Stimulated activated naive CD8-positive, alpha-beta T cell treated with anti-CD3 and anti-CD28 coated beads, Interleukin-15, amount 100 ng/mL, for 72 hours (primary cell): ENCODE measurements at regions not wholly inside any gene's neighbourhood (a gene's known extent, or its start where the extent isn't known, plus 50 kb on each side); places are given as distances from the start of the nearest gene placed in this dataset.
A peak's percentile ranks its signal among the peaks of the same experiment; 100 is the strongest.

Experiments
- ATAC-seq: fragments of 150-1000 bp; cut with Tn5 transposase; 2 replicates; pipeline ENCODE4 v1.10.0; 2021; ENCODE audit warnings: mild to moderate bottlenecking, moderate library complexity
- DNase-seq, 2 donors: peaks; one replicate each; pipeline ENCODE4 v3.0.0; 2021 to 2022
- H3K27ac Mint-ChIP-seq, 2 donors: one replicate each; pipeline ENCODE4 v1.8.0; 2022; ENCODE audit warnings: mild to moderate bottlenecking in 2 of 2, mixed read lengths in 2 of 2, moderate library complexity in 2 of 2
- H3K27me3 Mint-ChIP-seq: one replicate; pipeline ENCODE4 v1.8.0; 2022; ENCODE audit warnings: mixed read lengths
- H3K4me1 Mint-ChIP-seq: one replicate; pipeline ENCODE4 v1.8.0; 2022; ENCODE audit warnings: mild to moderate bottlenecking, mixed read lengths
- H3K4me3 Mint-ChIP-seq, 2 donors: one replicate each; pipeline ENCODE4 v1.8.0; 2022; ENCODE audit warnings: mild to moderate bottlenecking in 2 of 2, mixed read lengths in 2 of 2, moderate library complexity in 1 of 2
- H3K9me3 Mint-ChIP-seq, 2 donors: one replicate each; pipeline ENCODE4 v1.8.0; 2022; ENCODE audit warnings: mixed read lengths in 2 of 2

DNA sequence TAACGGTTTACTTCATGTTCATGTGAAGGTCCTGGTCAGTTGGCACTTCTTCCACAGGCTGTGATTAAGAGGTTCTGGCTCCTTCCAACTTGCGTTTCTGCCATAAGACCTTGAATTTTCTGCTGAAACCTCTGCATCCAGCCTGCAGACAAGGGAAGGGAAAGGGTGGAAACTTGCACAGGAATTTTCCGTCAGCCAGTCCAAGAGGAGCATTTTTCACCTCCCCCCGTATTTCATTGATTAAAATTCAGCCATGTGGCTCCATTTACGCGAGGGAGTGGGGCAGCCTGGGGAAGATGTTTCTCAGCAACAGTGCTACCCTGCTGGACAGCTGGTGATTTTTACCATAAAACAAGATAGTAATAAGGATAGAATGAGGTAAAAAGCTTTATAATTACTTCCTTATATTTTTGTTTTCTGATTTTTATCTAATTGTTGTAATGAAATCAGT is 101.5 kb upstream of the SMIM36 start:
- Mint-ChIP-seq H3K27ac (no peak overlapping the region), H3K4me3 (no peak overlapping the region), H3K9me3 (no peaks in the 10 kb centered on the region), H3K27me3 (peaks cover 8% of the 10 kb centered on the region), H3K4me1 (no peaks in the 10 kb centered on the region)
- ATAC-seq (no peak), DNase-seq (no peak)

DNA sequence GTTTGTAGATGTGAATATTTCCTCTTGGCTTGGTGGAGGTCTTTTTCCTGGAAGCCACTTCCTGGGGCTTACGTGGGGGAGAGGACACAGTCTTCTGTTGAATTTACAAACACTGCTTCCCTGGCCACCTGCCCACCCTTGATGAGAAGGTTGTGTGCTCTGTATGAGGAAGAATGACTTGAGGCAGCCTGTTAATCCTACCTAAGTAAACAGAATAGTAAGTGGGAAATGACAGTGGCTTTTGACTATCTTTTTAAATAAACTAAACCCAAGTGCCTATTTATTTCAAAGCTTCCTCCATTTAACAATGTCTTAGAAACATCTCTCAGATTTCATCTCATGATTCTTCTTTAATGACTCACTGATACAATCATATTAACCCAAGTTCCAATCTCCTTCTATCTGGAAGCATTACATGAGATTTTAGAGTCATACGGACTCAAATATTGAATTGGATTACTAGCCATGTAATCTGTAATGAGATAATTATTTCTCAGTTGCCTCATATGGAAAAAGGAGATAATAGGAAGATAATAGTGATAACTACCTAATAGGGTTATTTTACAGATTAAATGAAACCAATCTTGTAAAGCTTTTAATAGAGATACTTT is 96.6 kb upstream of the SMIM36 start:
- H3K27ac Mint-ChIP-seq: peak overlapping the region in 1 of 2 donors; percentile 15
- H3K4me3 Mint-ChIP-seq: no peak overlapping the region
- peaks cover 27% of the 10 kb centered on the region for H3K27me3 Mint-ChIP-seq
- DNase-seq: no peak
- H3K9me3 Mint-ChIP-seq: no peaks in the 10 kb centered on the region
- no peaks in the 10 kb centered on the region for H3K4me1 Mint-ChIP-seq
- no peak for ATAC-seq

DNA sequence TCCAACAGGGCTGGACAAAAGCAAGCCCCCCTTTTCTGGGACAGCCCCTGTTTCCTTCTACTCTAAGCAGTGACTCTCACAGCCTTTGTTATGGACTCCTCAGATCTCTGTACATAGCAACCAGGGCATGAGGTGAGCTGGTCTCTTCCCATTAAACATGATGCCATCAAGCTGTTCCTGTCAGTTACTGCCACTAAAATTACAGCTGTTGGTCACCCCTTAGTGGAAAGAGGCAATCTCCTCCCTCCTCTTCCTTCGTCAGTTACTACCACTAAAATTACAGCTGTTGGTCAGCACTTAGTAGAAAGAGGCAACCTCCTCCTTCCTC is 95.2 kb upstream of the SMIM36 start:
- no peak overlapping the region for H3K4me3 Mint-ChIP-seq
- no peaks in the 10 kb centered on the region for H3K4me1 Mint-ChIP-seq
- no peaks in the 10 kb centered on the region for H3K9me3 Mint-ChIP-seq
- H3K27ac Mint-ChIP-seq: no peak overlapping the region
- no peak for DNase-seq
- peaks cover 27% of the 10 kb centered on the region for H3K27me3 Mint-ChIP-seq
- ATAC-seq: no peak

DNA sequence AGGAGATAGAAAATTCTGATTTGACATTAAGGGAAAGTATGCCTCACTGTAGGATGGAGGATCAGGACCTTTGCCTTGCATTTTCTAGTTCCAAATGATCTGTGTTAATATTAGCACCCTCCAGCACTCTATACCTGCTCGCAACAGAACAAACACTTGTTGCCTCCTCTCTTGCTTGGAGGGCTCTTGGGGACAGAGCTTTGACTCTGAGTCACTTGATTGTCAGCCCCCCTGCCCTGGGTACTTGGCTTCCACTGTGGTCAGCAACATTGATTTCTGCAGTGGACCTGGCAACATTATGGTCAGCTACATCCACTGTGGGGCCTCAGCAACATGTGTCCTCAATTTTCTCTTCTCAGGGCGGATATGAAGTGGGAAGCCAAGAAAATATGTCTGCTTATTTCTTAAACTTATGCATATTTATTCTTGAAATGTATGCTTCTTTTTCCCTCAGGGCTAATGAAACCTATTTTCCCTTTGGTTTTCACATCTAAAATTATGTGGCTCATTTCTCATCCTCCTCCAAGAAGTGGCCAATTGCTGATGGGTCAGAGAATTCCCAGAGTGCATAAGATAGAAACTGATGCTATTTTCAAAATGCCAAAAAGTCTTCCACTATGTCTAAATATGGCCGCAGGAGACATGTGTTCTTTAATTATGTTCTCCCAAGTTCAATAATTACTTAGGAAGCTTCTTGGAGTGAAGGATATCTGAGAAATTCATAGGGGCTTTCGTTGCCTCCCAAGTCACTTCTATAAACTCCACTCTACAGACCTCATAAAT is 94.6 kb upstream of the SMIM36 start:
- Mint-ChIP-seq H3K27ac (no peak overlapping the region), H3K4me1 (no peaks in the 10 kb centered on the region), H3K27me3 (peaks cover 27% of the 10 kb centered on the region), H3K9me3 (peaks cover 0 to 4% of the 10 kb centered on the region in 2 donors), H3K4me3 (no peak overlapping the region)
- no peak for DNase-seq
- ATAC-seq: no peak

DNA sequence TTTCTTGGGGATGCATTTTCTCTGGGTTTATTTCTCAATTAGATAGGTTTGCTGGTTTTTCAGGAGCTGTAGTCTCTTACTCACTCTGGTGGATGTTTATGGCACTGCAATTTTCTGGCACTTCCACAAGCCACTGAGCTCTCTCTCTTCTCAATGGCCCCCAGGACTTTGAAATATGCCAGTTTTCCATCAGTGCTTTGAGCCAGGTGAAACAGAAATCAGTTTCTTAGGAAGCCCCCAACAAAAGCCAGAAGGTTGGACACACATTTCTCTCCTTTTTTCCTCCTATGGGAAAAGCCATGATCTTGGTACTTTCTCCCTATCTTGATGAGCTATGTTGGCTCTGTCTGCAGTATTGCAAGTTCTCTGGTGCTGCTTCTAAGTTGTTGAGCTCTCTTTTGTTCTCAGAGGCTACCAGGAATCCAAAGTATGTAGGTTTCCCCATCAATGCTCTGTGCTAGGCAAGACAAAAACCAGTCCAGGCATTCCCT is 90.7 kb upstream of the SMIM36 start:
- Mint-ChIP-seq H3K27me3 (peaks cover 17% of the 10 kb centered on the region), H3K27ac (no peak overlapping the region), H3K4me3 (no peak overlapping the region), H3K9me3 (peaks cover 17 to 26% of the 10 kb centered on the region in 2 donors), H3K4me1 (no peaks in the 10 kb centered on the region)
- ATAC-seq: no peak
- DNase-seq: peak in 1 of 2 donors; percentile 10

DNA sequence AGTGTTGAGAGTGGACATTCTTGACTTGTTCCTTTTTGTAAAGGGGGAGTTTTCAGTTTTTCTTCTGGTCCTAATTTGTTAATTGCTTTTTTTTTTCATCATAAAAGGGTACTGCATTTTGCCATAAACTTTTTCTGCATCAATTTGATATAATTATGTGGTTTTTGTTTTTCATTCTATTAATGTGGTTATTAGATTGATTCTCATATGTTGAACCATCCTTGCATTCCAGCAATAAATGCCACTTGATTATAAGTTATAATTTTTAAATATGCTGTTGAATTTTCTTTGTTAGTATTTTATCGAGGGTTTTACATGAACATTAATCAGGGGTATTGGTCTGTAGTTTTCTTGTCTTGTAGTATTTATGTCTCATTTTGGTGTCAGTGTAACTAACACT is 87.2 kb upstream of the SMIM36 start:
- no peaks in the 10 kb centered on the region for H3K4me1 Mint-ChIP-seq
- no peak overlapping the region for H3K27ac Mint-ChIP-seq
- H3K27me3 Mint-ChIP-seq: no peaks in the 10 kb centered on the region
- no peak overlapping the region for H3K4me3 Mint-ChIP-seq
- ATAC-seq (no peak), DNase-seq (no peak)
- H3K9me3 Mint-ChIP-seq: peaks cover 21 to 35% of the 10 kb centered on the region in 2 donors

DNA sequence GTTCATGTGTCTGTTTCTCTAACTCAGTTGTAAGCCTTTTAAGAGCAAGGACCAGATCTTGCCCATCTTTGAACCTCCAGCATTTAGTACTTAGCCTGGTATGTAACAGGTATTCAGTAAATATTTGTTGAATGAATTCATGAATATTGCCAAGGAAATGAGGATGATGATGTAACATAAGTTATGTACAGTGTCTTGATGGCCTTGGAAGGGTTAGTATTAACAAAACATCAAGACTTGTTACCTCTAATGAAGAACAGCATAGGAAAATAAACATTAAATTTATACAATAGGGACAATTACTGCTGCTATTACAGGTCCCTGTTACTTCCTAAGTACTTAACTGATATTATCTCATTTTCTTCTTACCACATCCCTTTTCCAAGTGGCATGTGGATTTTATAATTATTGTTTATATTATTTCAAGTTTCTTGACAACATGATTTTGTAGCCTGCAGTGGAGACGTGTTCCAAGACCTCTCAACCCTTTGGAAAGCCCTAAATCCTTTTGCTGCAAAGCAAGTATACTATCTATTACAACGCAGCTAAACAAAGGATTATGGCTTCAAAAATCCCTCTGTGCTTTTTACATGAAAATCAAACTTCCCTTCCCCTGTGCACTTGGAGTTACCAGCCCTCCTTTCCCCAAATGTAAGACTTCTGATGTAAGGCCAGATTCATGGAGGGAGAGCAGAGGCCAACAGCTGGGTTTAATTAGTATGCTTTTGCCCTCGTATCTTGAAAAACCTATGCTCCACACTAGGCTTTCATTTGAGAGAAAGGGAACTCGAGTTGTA is 77.4 kb upstream of the SMIM36 start:
- H3K4me3 Mint-ChIP-seq: no peak overlapping the region
- H3K4me1 Mint-ChIP-seq: no peaks in the 10 kb centered on the region
- H3K27me3 Mint-ChIP-seq: peaks cover 7% of the 10 kb centered on the region
- ATAC-seq (no peak), DNase-seq (no peak)
- H3K9me3 Mint-ChIP-seq: no peaks in the 10 kb centered on the region
- H3K27ac Mint-ChIP-seq: no peak overlapping the region

DNA sequence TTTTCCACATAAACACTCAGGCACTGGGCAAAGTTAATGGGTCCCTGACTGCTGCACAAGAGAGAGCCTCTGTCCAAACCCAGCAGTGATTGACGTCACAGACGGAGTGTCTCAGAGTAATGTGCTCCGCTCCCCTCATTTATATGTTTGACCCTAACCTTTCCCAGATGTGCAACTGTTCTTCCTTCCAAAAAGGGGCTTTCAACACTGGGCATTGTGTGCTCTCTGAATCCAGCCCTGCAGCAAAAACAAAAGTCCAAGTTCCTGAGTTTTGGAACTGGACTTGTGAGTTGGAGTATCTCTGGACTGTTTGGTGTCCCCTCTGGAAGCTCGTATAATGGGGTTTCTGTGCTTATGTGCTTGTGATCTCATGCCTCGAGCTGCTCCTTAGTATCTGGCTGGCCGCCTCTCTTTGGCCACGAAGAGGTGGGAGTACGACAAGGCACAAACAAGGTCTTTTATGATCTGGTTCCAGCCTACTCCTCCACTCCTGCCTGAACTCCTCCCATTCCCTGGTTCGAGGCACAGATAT is 76.4 kb upstream of the SMIM36 start:
- Mint-ChIP-seq H3K27ac (no peak overlapping the region), H3K4me3 (no peak overlapping the region), H3K9me3 (no peaks in the 10 kb centered on the region), H3K27me3 (peaks cover 7% of the 10 kb centered on the region), H3K4me1 (no peaks in the 10 kb centered on the region)
- ATAC-seq (no peak), DNase-seq (no peak)

DNA sequence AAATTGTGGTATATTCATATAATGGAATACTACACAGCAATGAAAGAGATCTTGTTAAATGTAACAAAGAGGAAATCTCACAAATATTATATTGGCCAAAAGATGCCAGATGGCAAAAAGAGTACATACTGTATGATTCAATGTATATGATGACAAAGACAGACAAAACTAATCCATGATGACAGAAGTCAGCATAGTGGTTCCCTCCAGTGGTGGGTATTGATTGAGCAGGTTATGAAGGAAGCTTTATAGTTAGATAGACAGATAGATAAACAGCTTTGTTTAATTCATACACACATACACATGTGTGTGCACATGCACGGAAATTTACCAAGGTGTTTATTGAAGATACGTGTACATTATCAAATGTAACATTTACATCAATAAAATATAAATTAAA is 74.4 kb upstream of the SMIM36 start:
- Mint-ChIP-seq H3K4me1 (no peaks in the 10 kb centered on the region), H3K4me3 (no peak overlapping the region), H3K27me3 (peaks cover 7% of the 10 kb centered on the region), H3K27ac (no peak overlapping the region), H3K9me3 (no peaks in the 10 kb centered on the region)
- DNase-seq (no peak), ATAC-seq (no peak)

DNA sequence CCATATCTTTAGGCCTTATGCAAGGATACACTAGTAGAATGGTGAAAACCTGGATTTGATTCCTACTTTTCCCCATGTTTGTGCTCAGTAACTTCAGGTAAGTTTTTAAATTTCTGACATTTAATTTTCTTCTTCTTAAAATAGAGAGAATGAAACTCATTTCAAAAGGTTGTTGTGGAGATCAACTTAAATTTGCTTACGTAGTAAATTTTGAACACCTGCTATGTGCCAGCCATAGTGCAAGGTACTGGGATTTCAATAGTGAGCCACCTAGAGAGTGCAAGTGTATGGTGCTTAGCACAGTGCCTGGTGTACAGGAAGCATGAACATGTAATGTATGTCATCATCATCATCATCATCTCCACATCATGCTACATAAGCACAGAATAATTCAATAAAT is 73.6 kb upstream of the SMIM36 start:
- Mint-ChIP-seq H3K27me3 (peaks cover 7% of the 10 kb centered on the region), H3K4me3 (no peak overlapping the region), H3K9me3 (no peaks in the 10 kb centered on the region), H3K4me1 (no peaks in the 10 kb centered on the region), H3K27ac (no peak overlapping the region)
- ATAC-seq: no peak
- no peak for DNase-seq

DNA sequence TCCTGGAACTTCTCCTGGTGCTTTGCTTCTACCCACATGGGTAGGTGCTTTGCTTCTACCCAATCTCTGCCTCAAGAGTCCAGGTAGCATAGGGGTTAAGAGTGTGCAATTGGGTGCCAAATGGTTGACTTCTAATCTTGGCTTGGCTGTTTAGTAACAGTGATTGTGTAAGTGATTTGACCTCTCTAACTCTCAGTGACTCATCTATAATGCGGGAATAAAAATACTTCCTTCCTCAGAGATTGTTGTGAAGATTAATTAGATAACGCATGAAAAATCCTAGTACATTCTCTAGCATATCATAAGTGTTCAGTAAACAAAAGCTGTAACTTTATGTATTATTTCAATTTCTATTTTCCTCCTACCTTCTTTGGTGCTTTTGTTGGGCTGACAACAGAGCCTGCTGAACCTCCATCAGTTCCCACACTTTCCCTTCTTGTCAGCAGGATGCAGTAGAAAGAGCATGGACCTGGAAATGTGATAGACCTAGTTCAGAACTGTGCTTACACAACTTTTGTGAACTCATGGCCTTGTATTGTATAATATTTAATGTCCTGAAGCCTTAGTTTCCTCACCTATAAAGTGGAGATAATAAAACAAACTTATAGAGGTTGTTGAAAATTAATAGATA is 72.9 kb upstream of the SMIM36 start:
- Mint-ChIP-seq H3K4me3 (no peak overlapping the region), H3K9me3 (no peaks in the 10 kb centered on the region), H3K27me3 (peaks cover 7% of the 10 kb centered on the region), H3K4me1 (no peaks in the 10 kb centered on the region), H3K27ac (no peak overlapping the region)
- DNase-seq (no peak), ATAC-seq (no peak)

DNA sequence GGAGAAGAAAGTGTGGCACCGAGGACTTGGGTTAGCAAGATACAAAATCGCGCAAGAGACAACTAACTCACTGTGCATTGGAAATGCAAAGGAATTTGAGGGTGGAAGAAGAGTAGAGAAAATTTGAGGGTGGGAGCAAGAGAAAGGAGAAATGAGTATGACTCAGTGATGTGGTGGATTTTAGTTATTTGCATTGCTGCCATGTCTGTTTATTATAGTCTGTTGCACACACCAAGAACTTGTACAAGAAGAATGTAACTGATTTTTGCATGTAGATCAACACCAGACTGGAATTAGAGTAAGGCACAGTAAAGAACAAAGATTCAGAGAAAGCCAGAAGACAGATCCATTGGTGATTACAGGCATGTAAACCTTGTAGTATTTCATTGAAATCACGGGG is 71.6 kb upstream of the SMIM36 start:
- DNase-seq: no peak
- no peak for ATAC-seq
- no peak overlapping the region for H3K4me3 Mint-ChIP-seq
- H3K4me1 Mint-ChIP-seq: no peaks in the 10 kb centered on the region
- no peak overlapping the region for H3K27ac Mint-ChIP-seq
- H3K27me3 Mint-ChIP-seq: peaks cover 2% of the 10 kb centered on the region
- H3K9me3 Mint-ChIP-seq: no peaks in the 10 kb centered on the region

DNA sequence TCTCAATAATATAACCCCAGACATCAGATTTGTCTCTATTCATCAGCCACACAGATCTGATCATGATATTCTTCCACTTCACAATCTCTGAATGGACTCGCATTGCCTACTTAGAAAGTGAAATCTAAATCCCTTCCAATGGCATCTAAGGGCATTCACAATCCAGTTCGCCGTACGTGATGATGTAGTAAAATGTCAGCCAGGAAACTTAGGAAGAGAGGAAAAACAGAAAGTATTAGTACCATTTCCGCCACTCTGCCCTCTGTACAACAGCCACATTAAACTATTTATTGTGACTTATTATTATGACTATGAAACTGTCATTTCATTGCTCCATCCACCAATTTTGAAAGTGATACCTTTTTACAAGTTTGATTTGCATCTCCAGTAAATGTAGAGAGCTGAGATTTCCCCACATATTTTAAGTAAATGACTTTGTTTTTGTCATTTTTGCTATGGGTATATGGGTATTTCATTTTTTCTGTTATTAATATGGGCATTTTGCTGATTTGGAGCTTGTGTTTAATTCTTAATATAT is 69.4 kb upstream of the SMIM36 start:
- Mint-ChIP-seq H3K4me3 (peak overlapping the region in 1 of 2 donors; percentile 7), H3K4me1 (no peaks in the 10 kb centered on the region), H3K9me3 (no peaks in the 10 kb centered on the region), H3K27ac (no peak overlapping the region), H3K27me3 (no peaks in the 10 kb centered on the region)
- no peak for DNase-seq
- ATAC-seq: peak; percentile 59

DNA sequence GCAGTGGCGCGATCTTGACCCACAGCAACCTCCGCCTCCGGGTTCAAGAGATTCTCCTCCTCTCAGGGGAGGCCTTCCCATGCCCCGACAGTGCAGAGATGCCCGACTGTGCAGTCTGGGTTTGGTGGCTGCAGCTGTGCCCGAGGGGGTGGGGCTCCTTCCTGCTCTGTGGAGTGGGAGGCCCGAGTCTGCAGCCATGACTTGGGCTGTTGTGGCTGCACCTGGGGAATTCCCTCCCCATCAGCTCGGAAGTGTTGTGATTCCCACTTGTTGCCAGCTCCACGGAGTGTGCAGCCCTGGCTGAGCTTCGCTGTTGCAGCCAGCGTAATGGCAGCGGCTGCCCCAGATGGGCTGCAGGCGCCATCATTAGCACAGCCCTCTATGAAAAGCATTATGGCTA is 66.4 kb upstream of the SMIM36 start:
- Mint-ChIP-seq H3K27me3 (peaks cover 7% of the 10 kb centered on the region), H3K4me1 (no peaks in the 10 kb centered on the region), H3K9me3 (no peaks in the 10 kb centered on the region), H3K27ac (no peak overlapping the region), H3K4me3 (peak overlapping the region in 1 of 2 donors; percentile 44)
- DNase-seq (peak in 1 of 2 donors; percentile 42), ATAC-seq (peak; percentile 68)

DNA sequence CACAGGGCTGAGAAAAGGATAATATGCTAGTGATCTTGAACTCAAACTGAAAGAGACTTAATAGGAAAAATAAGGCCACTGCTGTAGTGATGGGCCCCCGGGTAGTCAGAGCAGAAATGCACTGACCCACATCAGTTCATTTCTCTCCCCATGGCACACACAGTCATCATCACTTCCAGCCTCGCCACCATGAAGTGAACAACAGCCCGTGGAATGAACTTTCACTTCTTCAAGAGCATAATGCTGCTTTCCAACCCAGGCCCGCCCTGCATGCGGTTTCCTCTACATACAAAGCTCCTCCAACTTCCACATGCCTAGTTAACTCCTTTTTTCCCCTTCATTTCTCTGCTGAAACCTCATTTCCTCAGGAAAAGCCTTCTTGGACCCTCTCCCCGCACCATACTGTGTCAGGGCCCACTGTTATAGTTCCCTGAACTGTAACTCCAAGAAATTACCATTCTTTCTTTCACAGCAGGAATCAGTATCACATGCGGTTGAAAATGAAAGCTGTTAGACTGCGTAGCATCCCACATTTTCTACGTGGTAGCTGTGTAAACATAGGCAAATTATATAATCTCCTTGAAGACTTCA is 65.8 kb upstream of the SMIM36 start:
- Mint-ChIP-seq H3K4me1 (no peaks in the 10 kb centered on the region), H3K9me3 (no peaks in the 10 kb centered on the region), H3K27me3 (peaks cover 7% of the 10 kb centered on the region), H3K4me3 (no peak overlapping the region), H3K27ac (no peak overlapping the region)
- peak; percentile 90 for ATAC-seq
- peak in 1 of 2 donors; percentile 56 for DNase-seq
